ENCODE measurements at regions not wholly inside any gene's neighbourhood (a gene's known extent, or its start where the extent isn't known, plus 50 kb on each side); places are given as distances from the start of the nearest gene placed in this dataset.

GRCh38 chr1:17990401-17990800 lies 117.2 kb upstream of the IGSF21 start (continued):
- TF ChIP-seq, protein P1, sequence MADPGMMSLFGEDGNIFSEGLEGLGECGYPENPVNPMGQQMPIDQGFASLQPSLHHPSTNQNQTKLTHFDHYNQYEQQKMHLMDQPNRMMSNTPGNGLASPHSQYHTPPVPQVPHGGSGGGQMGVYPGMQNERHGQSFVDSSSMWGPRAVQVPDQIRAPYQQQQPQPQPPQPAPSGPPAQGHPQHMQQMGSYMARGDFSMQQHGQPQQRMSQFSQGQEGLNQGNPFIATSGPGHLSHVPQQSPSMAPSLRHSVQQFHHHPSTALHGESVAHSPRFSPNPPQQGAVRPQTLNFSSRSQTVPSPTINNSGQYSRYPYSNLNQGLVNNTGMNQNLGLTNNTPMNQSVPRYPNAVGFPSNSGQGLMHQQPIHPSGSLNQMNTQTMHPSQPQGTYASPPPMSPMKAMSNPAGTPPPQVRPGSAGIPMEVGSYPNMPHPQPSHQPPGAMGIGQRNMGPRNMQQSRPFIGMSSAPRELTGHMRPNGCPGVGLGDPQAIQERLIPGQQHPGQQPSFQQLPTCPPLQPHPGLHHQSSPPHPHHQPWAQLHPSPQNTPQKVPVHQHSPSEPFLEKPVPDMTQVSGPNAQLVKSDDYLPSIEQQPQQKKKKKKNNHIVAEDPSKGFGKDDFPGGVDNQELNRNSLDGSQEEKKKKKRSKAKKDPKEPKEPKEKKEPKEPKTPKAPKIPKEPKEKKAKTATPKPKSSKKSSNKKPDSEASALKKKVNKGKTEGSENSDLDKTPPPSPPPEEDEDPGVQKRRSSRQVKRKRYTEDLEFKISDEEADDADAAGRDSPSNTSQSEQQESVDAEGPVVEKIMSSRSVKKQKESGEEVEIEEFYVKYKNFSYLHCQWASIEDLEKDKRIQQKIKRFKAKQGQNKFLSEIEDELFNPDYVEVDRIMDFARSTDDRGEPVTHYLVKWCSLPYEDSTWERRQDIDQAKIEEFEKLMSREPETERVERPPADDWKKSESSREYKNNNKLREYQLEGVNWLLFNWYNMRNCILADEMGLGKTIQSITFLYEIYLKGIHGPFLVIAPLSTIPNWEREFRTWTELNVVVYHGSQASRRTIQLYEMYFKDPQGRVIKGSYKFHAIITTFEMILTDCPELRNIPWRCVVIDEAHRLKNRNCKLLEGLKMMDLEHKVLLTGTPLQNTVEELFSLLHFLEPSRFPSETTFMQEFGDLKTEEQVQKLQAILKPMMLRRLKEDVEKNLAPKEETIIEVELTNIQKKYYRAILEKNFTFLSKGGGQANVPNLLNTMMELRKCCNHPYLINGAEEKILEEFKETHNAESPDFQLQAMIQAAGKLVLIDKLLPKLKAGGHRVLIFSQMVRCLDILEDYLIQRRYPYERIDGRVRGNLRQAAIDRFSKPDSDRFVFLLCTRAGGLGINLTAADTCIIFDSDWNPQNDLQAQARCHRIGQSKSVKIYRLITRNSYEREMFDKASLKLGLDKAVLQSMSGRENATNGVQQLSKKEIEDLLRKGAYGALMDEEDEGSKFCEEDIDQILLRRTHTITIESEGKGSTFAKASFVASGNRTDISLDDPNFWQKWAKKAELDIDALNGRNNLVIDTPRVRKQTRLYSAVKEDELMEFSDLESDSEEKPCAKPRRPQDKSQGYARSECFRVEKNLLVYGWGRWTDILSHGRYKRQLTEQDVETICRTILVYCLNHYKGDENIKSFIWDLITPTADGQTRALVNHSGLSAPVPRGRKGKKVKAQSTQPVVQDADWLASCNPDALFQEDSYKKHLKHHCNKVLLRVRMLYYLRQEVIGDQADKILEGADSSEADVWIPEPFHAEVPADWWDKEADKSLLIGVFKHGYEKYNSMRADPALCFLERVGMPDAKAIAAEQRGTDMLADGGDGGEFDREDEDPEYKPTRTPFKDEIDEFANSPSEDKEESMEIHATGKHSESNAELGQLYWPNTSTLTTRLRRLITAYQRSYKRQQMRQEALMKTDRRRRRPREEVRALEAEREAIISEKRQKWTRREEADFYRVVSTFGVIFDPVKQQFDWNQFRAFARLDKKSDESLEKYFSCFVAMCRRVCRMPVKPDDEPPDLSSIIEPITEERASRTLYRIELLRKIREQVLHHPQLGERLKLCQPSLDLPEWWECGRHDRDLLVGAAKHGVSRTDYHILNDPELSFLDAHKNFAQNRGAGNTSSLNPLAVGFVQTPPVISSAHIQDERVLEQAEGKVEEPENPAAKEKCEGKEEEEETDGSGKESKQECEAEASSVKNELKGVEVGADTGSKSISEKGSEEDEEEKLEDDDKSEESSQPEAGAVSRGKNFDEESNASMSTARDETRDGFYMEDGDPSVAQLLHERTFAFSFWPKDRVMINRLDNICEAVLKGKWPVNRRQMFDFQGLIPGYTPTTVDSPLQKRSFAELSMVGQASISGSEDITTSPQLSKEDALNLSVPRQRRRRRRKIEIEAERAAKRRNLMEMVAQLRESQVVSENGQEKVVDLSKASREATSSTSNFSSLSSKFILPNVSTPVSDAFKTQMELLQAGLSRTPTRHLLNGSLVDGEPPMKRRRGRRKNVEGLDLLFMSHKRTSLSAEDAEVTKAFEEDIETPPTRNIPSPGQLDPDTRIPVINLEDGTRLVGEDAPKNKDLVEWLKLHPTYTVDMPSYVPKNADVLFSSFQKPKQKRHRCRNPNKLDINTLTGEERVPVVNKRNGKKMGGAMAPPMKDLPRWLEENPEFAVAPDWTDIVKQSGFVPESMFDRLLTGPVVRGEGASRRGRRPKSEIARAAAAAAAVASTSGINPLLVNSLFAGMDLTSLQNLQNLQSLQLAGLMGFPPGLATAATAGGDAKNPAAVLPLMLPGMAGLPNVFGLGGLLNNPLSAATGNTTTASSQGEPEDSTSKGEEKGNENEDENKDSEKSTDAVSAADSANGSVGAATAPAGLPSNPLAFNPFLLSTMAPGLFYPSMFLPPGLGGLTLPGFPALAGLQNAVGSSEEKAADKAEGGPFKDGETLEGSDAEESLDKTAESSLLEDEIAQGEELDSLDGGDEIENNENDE (IDR thresholded peaks at IDR 0.05; ENCODE audit: insufficient replicate concordance, low read length) = no peak
- no peak for TF ChIP-seq SAP30 (IDR thresholded peaks at IDR 0.05; ENCODE audit: insufficient read depth, insufficient replicate concordance, low read length)
- no peak for TF ChIP-seq HDAC2 (IDR thresholded peaks at IDR 0.05; ENCODE audit: borderline replicate concordance in 1 of 2, low read depth in 2 of 2, low read length in 2 of 2)
- TF ChIP-seq SP1 (IDR thresholded peaks at IDR 0.05; ENCODE audit: low read depth, low read length) = no peak
- TF ChIP-seq FOSL1 (IDR thresholded peaks at IDR 0.05; ENCODE audit: insufficient read depth, low read depth, low read length) = no peak
